AG20443 (cell line): ENCODE measurements at regions not wholly inside any gene's neighbourhood (a gene's known extent, or its start where the extent isn't known, plus 50 kb on each side); places are given as distances from the start of the nearest gene placed in this dataset.
A peak's percentile ranks its signal among the peaks of the same experiment; 100 is the strongest.

Experiments used
- DNase-seq: peaks from one replicate; pipeline ENCODE4 v3.0.0; 2012; ENCODE audit warnings: low spot score, mixed read lengths

GRCh38 chr6:166009385-166010031 is 158.1 kb downstream of the TBXT start:
- DNase-seq = no peak

DNA sequence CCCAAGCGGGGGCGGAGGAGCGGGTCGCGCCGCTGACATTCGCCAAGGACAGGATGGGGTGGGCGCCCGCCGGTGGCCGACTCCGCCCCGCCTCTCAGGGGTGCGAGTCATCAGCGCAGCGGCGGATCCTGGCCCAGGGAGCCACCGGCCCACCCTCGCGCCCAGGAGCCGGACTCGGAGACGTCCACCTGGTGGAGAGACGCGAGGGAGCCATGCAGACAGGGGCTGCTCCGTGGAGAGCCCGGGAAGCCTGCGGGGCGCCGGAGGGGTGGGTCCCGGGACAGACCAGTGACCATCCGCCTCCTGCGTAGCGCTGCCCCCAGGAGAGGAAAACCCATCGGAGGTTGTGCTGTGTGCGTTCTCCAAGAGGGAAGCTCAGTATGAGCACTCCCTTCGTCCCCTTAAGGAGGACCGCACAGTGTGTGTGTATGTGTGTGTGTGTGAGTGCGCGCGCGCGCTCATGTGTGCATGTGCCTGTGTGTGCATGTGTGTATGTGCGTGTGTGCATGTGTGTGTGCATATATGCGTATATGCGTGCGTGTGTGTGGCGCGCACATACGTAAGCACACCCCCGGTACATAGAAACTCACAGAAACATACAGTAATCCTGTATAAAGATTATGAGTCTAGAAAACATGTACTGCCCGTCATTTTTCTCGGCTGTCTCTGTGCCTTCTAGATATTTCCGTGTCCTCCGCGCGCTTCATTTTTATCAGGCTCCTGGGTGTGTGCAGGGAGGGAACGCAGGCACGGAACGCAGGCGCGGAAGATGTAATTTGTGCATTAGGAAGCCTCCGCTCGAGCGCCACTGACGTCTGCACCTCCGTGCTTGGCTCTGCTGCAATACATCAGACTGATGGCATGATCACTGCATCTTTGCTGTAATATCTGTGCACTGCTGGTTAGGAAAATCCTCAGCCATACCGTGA is 158.9 kb downstream of the TBXT start:
- DNase-seq = peak; percentile 66

GRCh38 chr6:166007349-166008263 is 160.0 kb downstream of the TBXT start:
- DNase-seq = peak; percentile 57

- no peak for DNase-seq
These were observed 160.8 kb downstream of the TBXT start for GRCh38 chr6:166006900-166007301.

DNA sequence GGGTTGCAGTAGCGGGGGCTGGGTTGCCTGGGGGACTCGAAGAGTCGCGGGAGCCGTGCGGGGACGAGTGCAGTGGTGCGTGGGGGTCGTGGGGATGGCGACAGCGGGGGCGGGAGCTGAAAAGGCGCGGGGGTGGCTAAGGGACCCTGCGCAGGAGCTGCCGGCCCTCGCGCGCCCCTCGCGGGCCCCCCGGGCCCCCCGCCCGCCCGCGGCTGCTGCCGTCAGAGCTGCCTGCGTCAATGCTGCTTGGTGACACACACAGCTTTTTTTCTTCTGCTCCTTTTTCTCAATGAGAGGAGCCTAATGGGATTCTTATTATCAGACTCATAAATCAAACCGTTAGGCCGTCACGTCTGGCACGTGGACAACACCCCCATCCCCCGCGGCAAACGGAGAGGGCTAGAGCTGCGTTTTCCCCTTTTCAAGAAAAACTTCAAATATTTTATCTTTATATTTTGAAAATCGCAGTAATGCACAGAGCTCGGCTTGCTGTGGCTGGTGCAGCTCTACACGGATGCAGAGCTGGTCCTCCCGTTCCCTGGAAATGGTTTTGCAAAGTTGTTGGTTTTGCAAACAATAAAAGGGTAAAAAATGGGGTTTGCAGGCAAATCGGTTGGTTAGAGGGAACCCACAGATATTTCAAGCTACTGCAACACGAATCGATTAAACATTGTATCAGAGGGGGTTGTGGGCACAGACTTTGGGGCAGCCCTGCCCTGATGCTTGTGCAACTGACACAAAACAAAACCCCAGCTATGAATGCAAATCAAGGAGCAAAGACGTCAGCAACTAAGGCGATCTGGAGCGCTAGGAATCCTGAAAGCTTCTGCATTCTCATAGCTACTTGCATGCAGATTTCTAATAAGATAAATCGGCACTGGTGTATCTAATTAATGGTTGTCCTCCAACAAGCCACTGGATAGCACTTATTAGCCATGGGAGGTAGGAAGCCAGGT is 161.4 kb downstream of the TBXT start:
- DNase-seq = peak; percentile 82

DNA sequence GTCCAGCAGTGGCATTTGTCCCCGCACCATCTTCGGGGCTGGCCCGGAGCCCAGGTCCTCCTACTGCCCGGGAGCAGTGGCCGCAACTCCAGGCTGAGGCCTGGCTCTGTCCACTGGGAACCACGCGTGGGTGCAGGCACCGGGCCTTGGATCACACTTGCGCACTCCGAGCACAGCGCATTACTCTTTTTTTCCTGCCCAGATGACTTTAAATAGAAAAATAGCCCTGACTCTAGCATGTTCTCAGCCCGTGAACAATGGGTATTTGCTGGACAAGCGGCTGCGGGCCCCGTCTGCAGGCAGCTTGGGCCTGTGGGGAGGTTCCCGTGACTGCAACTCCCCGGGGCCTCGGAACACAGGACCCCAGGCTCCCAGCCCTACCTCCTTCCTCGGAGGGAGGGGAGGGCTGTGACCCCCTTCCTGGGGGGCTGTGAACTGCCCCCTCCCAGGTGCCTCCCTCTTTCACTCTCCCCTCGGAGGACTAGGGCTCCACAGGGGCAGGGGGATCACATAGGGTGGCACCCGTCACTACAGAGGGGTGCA is 162.2 kb downstream of the TBXT start:
- peak; percentile 37 for DNase-seq

DNA sequence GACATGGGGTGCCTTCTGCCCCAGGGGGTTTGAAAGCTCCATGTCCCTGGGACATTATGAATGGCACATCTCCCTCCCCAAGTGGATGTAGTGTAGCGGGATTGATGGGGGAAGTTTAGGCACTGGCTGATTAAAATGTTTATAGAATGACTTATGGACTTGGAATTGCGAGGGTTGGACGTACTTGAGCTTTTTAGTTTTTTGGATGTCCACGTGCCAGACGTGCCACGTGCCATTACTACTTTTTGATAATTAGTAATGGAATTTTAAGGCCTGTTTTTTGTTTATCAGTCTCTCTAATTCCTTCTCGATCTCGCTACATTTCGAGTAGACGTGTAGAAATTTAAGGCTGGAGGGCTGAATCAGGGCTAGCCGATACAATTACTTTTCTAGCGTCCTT is 162.8 kb downstream of the TBXT start:
- DNase-seq = no peak

GRCh38 chr6:166004471-166004870 is 163.2 kb downstream of the TBXT start:
- no peak for DNase-seq

GRCh38 chr6:166003569-166003968 is 164.1 kb downstream of the TBXT start:
- DNase-seq = no peak

DNA sequence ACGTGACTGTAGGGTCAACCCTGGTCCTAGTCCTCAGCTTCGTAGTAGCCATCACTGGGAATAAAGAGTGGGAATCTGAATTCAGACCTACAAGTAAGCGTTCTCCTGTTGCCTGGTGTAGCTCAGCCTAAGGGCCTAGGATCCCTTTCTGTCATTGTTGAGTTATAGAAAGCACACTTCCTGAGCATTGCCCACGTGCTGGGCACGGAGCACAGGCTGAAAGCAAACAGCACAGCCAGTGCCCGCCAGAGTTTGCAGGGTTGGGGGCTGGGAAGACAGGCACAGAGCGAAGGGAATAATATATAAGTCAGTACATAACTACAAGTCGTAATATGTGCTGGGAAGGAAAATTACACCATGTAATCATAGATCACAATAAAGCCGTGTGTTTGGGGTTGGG is 166.3 kb downstream of the TBXT start:
- DNase-seq = no peak

DNA sequence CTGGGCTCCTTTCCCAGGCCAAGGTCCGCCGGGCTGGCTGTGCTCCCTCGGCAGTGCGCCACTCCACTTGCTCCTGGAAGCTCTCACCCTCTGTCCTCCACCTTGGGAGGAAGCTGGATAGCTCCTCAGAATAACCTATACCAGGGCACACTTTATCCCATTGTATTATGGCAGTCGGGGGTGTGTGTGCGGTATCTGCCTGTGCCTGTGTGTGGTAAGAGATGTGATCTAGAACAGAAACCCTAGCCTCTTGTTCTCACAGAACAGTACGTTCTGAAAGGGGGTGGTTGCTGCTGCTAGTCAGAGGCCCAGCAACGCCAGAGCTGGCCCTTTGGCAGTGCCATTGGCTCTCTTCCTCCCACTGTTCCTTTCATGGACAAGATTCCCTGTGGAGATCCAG is 168.4 kb downstream of the TBXT start:
- no peak for DNase-seq

- no peak for DNase-seq
These were observed 169.6 kb downstream of the TBXT start for GRCh38 chr6:165998072-165998471.

DNA sequence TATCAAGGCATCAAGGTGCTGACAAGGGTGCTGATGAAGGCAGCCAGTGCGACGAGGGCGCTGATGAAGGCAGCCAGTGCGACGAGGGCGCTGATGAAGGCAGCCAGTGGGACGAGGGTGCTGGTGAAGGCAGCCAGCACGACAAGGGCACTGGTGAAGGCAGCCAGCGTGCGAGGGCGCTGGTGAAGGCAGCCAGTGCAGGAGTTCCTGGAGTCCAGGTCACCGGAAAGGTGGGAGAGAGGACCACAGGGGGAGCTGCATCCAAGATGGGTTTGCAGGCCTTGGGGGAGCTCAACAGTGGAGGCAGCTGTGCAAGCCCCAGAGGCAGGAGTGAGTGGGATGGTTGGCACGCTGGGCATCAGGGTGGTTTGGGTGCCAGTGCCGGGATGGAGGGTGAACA is 176.3 kb downstream of the TBXT start:
- no peak for DNase-seq

GRCh38 chr6:165990216-165990615 is 177.4 kb downstream of the TBXT start:
- DNase-seq = no peak

GRCh38 chr6:165988757-165989456 is 178.7 kb downstream of the TBXT start:
- peak; percentile 25 for DNase-seq

GRCh38 chr6:165988302-165988756 is 179.3 kb downstream of the TBXT start:
- no peak for DNase-seq

- DNase-seq = peak; percentile 91
These were observed 180.0 kb downstream of the TBXT start for GRCh38 chr6:165987483-165988301.

DNA sequence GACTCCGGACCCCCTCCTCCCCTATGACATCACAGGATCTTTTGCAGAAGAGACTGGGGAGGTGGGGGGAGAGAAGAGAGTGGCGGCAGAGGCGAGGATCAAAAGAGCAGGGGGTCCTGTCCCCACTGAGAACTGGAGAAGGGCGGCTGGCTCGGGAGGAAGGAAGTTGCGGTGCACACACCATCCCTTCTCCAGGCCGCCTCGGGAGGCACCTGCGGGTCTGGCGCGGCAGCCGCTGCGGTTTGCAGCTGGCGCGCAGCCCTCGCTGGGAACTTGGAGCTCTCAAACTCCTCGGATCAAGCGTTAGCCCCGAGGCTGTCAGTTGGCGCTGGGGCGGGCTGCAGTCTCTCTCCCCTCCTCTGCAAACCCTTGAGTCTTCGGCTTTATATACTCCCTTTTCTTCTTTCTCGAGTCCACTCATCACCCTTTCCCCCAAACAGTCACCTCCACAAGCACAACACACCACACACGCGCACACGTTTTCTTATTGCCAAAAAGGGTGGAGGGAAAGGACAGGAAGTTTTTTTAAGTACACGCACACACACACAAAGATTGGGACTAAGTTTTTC is 180.7 kb downstream of the TBXT start:
- peak; percentile 48 for DNase-seq
